ENCODE measurements at regions not wholly inside any gene's neighbourhood (a gene's known extent, or its start where the extent isn't known, plus 50 kb on each side); places are given as distances from the start of the nearest gene placed in this dataset.

DNA sequence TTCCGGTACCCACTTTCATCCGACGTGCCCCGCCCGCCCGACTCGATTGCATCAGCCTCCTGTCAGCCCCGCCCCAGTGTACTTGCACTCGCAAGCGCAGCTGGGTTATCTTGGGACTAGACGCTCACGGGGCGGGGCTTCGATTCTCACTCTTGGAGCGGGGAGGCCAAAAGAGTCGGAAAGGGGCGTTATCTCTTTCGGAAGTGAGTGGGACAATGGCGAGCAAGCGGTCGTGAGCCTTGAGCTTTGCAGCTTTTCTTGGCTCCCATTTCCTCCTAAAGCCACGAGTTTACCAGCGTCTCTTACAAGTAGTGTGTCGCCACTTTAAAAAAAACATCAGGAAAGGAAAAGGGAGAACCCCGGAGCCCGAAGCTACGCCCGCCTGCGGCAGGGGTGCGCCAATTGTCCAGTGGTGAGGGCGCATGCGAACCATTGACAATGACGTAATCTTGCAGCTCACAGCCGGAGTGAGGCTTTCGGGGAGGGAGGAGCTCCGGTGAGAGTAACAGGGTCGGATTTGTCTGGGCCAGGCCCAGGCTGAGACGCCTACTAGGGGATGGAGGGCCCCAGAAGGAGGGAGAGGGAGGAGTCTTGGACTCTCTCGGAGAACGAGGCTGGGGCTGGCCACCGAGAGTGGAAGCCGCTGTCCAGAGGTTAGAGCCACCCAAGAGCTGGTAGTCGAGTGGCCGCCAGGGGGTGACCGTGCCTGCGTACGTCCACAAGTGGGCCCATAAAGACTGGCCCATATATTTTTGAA lies 109.5 kb downstream of the GNL3L start (continued):
- TF ChIP-seq ZNF724P (CRISPR knock-in tag; IDR thresholded peaks at IDR 0.05; ENCODE audit: borderline replicate concordance): no peak
- peak; percentile 54 for TF ChIP-seq PHF21A (CRISPR knock-in tag; IDR thresholded peaks at IDR 0.05)
- no peak for TF ChIP-seq ZNF260 (CRISPR knock-in tag; IDR thresholded peaks at IDR 0.05; ENCODE audit: borderline replicate concordance, low read depth)
- TF ChIP-seq, protein P1, sequence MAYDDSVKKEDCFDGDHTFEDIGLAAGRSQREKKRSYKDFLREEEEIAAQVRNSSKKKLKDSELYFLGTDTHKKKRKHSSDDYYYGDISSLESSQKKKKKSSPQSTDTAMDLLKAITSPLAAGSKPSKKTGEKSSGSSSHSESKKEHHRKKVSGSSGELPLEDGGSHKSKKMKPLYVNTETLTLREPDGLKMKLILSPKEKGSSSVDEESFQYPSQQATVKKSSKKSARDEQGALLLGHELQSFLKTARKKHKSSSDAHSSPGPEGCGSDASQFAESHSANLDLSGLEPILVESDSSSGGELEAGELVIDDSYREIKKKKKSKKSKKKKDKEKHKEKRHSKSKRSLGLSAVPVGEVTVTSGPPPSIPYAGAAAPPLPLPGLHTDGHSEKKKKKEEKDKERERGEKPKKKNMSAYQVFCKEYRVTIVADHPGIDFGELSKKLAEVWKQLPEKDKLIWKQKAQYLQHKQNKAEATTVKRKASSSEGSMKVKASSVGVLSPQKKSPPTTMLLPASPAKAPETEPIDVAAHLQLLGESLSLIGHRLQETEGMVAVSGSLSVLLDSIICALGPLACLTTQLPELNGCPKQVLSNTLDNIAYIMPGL (CRISPR knock-in tag; IDR thresholded peaks at IDR 0.05; ENCODE audit: borderline replicate concordance in 1 of 2, low read depth in 1 of 2): peak; percentile 39 to 47; a peak in 3 of 4 replicates
- TF ChIP-seq, protein P2, sequence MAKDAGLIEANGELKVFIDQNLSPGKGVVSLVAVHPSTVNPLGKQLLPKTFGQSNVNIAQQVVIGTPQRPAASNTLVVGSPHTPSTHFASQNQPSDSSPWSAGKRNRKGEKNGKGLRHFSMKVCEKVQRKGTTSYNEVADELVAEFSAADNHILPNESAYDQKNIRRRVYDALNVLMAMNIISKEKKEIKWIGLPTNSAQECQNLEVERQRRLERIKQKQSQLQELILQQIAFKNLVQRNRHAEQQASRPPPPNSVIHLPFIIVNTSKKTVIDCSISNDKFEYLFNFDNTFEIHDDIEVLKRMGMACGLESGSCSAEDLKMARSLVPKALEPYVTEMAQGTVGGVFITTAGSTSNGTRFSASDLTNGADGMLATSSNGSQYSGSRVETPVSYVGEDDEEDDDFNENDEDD (CRISPR knock-in tag; IDR thresholded peaks at IDR 0.05; ENCODE audit: borderline replicate concordance): 0 out of 2 replicates have a peak, but pooled peaks have one; percentile 8
- TF ChIP-seq, protein P3, sequence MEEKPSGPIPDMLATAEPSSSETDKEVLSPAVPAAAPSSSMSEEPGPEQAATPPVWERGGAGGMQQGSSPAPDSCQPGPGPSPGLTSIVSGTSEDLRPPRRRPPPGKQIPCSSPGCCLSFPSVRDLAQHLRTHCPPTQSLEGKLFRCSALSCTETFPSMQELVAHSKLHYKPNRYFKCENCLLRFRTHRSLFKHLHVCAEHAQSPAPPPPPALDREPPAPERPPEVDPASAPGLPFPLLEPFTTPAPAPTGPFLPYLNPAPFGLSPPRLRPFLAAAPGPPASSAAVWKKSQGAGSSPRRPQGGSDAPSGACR (CRISPR knock-in tag; IDR thresholded peaks at IDR 0.05): no peak
- 0 out of 2 replicates have a peak, but pooled peaks have one; percentile 11 for TF ChIP-seq KAT8 (CRISPR knock-in tag; IDR thresholded peaks at IDR 0.05)
- no peak for TF ChIP-seq ZNF224 (CRISPR knock-in tag; IDR thresholded peaks at IDR 0.05)
- no peak for TF ChIP-seq ELF4 (CRISPR knock-in tag; IDR thresholded peaks at IDR 0.05; ENCODE audit: borderline replicate concordance)
- no peak for TF ChIP-seq SIX4 (CRISPR knock-in tag; IDR thresholded peaks at IDR 0.05)
- TF ChIP-seq, protein P4, sequence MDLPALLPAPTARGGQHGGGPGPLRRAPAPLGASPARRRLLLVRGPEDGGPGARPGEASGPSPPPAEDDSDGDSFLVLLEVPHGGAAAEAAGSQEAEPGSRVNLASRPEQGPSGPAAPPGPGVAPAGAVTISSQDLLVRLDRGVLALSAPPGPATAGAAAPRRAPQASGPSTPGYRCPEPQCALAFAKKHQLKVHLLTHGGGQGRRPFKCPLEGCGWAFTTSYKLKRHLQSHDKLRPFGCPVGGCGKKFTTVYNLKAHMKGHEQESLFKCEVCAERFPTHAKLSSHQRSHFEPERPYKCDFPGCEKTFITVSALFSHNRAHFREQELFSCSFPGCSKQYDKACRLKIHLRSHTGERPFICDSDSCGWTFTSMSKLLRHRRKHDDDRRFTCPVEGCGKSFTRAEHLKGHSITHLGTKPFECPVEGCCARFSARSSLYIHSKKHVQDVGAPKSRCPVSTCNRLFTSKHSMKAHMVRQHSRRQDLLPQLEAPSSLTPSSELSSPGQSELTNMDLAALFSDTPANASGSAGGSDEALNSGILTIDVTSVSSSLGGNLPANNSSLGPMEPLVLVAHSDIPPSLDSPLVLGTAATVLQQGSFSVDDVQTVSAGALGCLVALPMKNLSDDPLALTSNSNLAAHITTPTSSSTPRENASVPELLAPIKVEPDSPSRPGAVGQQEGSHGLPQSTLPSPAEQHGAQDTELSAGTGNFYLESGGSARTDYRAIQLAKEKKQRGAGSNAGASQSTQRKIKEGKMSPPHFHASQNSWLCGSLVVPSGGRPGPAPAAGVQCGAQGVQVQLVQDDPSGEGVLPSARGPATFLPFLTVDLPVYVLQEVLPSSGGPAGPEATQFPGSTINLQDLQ (CRISPR knock-in tag; IDR thresholded peaks at IDR 0.05): no peak
- TF ChIP-seq ZNF317 (CRISPR knock-in tag; IDR thresholded peaks at IDR 0.05): no peak
- TF ChIP-seq GABPB1 (CRISPR knock-in tag; IDR thresholded peaks at IDR 0.05): peak; percentile 48
- no peak for TF ChIP-seq RAD51 (IDR thresholded peaks at IDR 0.05; ENCODE audit: borderline replicate concordance)
- TF ChIP-seq, protein P5, sequence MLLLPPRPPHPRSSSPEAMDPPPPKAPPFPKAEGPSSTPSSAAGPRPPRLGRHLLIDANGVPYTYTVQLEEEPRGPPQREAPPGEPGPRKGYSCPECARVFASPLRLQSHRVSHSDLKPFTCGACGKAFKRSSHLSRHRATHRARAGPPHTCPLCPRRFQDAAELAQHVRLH (CRISPR knock-in tag; IDR thresholded peaks at IDR 0.05; ENCODE audit: borderline replicate concordance, low read depth): no peak
- no peak for TF ChIP-seq ZNF24 (IDR thresholded peaks at IDR 0.05)
- 0 out of 2 replicates have a peak, but pooled peaks have one; percentile 19 for TF ChIP-seq KDM5B (CRISPR knock-in tag; IDR thresholded peaks at IDR 0.05; ENCODE audit: borderline replicate concordance)
- TF ChIP-seq, protein P6, sequence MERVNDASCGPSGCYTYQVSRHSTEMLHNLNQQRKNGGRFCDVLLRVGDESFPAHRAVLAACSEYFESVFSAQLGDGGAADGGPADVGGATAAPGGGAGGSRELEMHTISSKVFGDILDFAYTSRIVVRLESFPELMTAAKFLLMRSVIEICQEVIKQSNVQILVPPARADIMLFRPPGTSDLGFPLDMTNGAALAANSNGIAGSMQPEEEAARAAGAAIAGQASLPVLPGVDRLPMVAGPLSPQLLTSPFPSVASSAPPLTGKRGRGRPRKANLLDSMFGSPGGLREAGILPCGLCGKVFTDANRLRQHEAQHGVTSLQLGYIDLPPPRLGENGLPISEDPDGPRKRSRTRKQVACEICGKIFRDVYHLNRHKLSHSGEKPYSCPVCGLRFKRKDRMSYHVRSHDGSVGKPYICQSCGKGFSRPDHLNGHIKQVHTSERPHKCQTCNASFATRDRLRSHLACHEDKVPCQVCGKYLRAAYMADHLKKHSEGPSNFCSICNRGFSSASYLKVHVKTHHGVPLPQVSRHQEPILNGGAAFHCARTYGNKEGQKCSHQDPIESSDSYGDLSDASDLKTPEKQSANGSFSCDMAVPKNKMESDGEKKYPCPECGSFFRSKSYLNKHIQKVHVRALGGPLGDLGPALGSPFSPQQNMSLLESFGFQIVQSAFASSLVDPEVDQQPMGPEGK (CRISPR knock-in tag; IDR thresholded peaks at IDR 0.05): peak; percentile 44; the same call in 1 of the 2 replicates
- TF ChIP-seq ZNF781 (CRISPR knock-in tag; IDR thresholded peaks at IDR 0.05; ENCODE audit: borderline replicate concordance, not compliant biosample characterization): no peak
- no peak for TF ChIP-seq ZNF768 (CRISPR knock-in tag; IDR thresholded peaks at IDR 0.05)
